Right renal cortex interstitium (tissue), 3 donors: ENCODE measurements at regions not wholly inside any gene's neighbourhood (a gene's known extent, or its start where the extent isn't known, plus 50 kb on each side); places are given as distances from the start of the nearest gene placed in this dataset.
"Not testable (repeated sequence)": the region's sequence is repeated elsewhere in the genome, so short reads cannot be mapped to it uniquely, and the experiment has no call there.

Experiments
- DNase-seq, 3 donors: peaks; one replicate each; pipeline ENCODE4 v3.0.0-alpha.2; 2013; ENCODE audit warnings: low read depth in 3 of 3, low spot score in 2 of 3

DNA sequence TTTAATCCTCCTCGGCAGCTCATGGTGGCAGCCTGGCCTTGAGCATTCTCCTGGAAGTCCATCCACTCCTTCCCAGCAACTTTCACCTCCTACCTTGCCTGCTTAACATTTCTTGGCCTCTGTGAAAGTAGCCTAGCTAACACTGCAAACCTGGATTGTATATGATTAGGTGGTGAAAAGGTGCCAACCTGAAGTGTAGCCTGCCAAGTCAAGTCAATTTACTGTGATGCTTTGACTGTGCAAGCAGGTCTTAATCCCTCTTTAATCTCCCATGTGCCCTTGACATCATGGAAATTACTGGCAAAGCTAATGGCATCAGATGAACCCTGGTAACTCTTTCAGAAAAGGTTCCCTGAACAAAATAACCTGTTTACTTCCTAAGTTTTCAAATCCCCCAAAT is 169.7 kb upstream of the NR2F2 start:
- DNase-seq: no peak

- no peak for DNase-seq
These were observed 168.2 kb upstream of the NR2F2 start for GRCh38 chr15:96162322-96162721.

DNA sequence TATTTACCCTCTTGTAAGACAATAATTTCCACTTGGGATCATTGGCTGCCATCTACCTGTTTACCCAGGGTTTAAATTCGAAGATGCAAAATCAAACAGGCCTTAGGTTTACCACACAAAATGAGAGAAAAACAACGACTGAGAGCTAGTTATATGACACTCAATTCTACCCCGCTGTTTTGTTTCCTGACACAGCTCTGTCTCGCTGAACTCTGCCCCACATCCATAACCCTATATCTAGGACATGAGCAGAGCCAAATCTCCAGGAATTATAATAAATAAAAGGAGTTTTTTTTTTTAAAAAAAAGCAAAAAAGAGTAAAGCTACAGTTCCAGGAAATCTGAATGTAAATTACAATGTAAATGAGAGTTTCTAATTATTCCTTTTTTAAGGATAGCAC is 165.4 kb upstream of the NR2F2 start:
- no peak for DNase-seq

GRCh38 chr15:96165775-96166174 is 164.7 kb upstream of the NR2F2 start:
- DNase-seq: no peak

DNA sequence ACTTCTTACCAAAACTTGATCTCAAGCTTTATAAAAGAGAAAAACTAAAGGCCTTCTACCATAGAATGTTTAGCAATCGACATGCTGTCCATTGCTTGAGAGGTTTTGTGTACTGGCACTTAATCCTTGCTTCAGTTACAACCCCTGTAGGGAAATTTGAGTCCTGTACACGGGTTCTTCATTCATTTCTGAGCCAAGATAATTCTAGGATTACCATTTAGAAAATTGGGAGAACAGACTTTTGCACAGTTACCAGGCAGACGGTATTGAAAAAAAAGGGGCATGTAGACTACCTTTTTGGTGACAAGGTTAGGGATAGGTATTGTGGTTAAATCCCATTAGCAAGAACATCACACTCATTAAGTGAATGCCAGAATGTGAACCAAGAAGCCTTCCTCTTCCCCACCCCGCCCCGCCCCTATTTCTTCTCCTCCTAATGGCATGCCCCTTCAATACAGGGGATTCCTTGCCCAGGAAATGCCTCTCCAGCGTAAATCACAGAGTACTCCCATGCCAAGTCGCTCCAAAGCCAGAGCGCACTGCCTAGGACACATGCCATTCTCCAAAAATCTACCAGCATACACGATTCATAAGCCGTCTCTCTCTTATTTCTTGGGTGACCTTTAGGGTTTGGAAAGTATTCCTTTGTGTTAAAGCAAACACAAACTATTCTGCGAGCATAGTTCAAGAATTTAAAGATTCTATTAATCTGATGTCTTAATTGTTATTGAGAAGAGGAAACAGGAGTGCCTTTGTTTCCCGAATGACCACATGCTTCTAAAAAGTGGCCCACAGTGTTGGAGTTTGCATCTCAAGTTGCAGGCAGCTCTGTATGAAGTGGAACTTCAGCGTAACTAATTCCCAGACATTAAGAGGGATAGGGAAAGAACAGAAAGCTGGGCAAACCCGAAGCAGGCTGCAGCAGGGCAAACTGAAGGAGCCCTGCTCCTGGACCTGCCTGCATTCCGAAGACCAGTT is 164.0 kb upstream of the NR2F2 start:
- no peak for DNase-seq

GRCh38 chr15:96170616-96170978 is 159.9 kb upstream of the NR2F2 start:
- not testable (repeated sequence) for DNase-seq

DNA sequence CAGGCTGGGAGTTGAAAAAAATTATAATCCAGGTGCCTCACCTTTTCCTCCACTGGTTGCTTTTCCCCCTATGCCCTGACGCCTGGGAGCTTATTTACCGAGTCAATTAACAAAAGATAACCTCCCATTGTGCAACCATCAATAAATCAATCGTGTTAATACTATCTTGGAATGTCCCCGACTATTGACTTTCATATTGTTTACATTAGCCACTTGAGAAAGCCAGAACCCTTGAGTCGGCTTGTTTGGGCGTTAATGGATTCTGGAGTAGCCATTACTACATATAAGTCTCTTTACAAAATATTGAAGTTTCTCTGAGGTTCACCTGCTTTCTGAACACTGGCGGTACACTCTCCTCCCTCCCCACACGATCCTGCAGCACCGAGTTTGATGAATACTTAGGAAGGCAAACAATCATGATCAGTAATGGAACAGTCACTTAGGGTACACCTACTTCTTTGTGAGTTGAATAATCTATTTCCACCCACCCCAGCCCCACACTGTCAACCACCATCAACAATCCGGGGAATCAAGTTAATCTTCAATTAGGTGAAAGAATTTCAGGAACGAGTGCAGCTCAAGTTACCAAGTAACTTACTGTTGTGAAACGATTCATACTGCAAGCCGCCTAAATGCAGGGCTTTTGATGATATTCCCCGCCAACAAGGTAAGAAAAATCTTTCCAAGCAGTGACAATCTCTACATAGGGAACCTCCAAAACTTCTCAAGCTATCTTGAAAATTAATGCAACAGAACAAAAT is 159.3 kb upstream of the NR2F2 start:
- no peak for DNase-seq

DNA sequence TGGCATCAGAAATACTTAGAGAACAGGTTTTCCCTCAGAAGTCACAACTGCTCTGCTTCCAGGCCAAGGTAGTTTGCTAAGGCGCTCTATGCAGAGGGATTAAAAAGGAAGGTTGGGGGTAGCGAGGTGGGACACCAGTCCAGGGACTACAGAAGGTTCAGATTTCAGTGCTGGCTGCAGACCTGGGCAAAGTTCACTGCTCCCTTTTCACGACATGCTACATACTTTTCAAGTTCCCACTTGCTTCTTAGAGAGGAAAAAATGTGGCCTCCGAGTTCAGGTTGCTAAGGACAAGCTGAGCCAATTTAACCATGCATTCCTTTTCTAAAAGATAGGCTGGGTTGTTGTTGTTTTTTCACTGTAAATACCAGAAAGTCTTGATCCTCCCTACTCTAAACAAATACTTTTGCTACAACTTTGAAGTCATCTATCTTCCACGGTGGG is 158.6 kb upstream of the NR2F2 start:
- no peak for DNase-seq

DNA sequence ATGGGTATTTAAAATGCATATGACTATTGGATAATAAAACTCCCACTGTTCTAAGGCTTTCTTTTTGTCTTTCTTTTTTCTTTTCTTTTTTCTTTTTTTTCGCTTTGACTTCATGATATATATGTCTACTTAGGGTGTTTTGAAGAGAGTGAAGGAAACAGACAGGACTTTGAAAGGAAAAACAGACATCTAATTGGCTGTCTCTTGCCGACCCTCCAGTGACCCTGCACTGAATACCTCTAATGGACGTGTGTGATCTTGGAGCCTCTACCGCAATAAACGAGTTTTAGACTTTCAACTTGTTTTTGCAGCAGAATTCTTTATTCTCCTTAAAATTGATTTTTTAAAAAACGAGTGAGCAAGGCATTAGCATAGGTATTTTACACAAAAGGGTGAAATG is 158.1 kb upstream of the NR2F2 start:
- DNase-seq: no peak

DNA sequence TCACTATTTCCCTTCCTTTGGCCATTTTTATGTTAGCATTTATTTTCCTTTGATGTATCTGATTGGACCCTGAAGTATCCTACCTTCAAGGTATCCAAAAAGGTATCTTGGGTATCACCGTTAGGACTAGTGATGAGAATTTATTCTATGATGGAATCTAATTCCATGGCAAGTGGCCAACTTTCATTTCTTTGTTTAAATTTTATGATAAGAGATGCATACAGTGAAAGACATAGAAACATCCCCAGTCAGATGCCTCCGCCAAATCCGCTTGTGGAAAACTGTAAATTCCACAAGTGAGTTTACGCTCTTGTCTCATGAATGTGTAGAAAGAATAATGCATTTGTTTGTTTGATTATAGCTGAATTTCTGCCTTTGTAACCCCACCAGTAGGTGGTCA is 153.7 kb upstream of the NR2F2 start:
- no peak for DNase-seq

GRCh38 chr15:96177279-96177678 is 153.2 kb upstream of the NR2F2 start:
- no peak for DNase-seq

GRCh38 chr15:96180087-96180748 is 150.3 kb upstream of the NR2F2 start:
- no peak for DNase-seq

DNA sequence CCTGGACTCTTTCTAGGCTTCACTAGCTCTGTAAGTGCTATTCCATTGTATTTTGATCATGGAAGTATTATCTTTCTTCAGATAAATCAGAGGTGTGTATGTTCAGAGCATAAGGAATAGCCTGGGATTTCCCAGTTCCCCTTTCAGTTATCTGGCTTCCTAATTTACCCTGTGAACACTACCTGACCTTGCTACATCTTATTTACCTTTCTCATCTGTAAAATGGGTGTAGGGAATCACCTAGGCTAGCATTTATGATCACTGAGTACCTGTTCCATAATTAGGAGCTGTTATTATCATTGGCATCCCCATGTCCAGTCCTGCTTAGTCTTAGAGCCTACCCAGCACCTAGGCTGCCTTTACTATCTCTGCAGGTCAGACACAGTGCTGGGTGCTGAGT is 149.3 kb upstream of the NR2F2 start:
- DNase-seq: no peak

DNA sequence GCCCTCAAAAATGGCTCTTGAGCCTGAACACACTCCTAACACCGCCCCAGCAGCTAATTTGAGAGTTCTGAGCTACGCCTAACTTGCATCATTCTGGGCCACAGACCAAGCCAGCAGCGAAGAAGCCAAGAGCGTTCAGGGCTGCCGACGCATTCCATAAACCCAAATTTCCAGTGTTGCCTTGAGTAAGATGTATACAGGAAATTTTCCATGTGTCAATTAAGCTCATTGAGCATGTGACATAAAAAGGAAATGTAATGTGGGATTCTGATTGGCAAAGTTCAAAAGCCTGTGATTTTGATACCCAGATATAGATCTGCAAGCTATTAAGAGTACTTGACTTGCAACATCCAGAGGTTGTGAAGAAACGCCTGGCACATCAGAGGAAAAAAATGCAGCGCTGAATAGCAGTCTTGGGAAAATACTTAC is 148.6 kb upstream of the NR2F2 start:
- no peak for DNase-seq

DNA sequence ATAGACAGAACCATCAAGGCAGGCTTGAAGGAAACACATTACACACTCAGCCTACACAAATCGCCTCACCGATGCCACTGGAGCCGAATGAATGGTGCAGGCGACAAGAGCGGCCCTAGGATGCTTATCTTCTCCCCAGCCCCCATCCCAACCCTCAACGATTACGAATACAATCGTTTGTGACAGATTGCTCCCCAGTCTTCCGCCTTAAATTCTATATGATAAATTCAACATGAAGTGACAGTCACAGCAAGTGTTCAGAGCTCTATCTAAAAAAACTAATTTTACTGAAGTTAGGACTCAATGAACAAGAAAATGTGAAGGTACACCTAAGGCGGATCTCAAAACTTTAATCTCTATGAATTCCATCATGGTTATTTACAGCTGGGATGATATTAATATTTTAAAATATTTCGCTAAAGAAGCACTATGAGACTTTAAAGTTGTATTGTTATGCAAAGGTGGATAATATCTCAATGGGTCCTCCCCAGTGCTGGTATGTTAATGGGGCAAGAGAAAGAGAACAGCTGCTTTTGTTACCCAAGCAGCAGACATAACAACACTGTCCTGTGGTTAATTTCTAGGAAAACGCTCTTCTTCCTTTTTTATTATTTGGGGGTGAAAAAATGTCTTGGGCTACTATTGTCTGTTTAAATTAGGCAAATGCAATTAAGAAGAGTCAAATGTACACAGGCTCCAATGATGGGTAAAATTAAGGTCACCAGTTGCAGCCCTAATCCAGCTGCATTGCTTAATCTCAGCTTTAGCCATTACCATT is 147.6 kb upstream of the NR2F2 start:
- DNase-seq: no peak

DNA sequence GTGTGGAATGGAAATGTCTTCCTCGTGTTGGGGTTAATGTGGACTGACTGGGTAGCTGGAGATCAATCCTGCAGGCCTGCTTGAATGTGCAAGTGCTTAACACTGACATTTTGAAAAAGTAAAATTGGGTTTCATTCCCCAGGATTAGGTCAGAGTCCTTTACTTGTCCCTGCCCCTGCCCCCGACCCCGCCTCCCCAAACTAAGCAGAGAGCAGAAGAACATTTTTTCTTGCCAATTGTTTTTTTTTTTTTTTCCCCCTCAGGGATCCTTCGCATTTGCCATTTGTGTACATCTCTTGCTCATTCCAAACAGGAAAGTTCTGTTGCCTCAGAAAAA is 147.0 kb upstream of the NR2F2 start:
- no peak for DNase-seq

DNA sequence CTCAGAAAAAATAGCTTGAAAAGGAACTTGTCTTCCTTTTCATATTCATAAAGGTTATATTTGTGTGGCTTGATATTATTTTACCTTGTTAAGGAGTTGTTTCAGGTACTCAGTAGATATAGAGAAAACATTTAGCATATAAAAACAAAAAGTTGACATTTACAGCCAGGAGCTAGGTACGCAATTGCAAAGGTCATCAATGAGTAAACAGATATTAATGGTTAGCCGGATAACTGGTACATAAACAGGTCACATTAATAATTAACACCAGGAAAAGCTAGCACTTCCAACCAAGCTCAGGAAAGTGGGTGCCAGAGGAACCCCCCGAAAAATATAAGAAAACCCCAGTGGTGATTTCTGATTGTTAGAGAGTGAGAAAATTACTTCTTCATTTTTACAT is 146.6 kb upstream of the NR2F2 start:
- no peak for DNase-seq

DNA sequence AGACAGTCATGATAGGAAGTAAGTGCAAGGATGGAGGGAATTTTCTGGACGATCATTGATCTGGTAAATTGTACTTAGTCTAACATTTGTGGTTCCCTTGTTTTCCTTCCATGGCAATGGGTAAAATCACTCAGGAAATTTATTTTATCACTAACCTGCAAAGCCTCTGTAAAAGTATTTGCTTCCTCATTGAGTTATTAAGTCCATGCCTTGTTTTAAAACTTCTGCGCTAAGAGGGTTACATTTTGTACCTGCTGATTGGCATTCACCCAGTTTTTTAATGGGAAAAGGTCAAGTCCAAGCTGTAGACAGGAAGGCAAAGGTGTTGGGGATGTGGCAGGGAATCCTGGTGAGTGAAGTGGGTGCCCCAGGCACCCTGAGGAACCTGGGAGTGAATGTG is 146.2 kb upstream of the NR2F2 start:
- DNase-seq: no peak

GRCh38 chr15:96186105-96186504 is 144.4 kb upstream of the NR2F2 start:
- DNase-seq: no peak
